ENCODE measurements at regions not wholly inside any gene's neighbourhood (a gene's known extent, or its start where the extent isn't known, plus 50 kb on each side); places are given as distances from the start of the nearest gene placed in this dataset.

DNA sequence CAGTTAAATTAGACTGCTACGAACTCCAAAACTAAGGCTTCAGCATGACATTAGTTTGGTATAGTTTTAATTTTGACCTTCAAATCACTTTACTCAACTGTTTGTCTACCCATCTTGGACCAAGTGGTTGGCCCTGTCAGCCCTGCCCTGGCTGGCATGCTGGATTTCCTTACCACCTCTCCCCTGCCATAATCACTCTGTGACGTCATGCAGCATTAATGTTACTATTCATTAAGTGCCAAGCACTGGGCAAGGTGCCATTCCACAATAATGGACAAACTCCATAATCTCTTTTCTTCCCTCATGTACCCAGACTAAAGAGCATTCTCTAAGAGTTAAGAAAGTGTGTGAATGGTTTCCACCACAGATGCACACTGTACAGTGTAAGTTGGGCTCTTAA lies 277.0 kb upstream of the INTU start:
- peaks cover 2% of the 10 kb centered on the region for H3K27me3 Mint-ChIP-seq (ENCODE audit: low read depth)
- TF ChIP-seq, protein P1, sequence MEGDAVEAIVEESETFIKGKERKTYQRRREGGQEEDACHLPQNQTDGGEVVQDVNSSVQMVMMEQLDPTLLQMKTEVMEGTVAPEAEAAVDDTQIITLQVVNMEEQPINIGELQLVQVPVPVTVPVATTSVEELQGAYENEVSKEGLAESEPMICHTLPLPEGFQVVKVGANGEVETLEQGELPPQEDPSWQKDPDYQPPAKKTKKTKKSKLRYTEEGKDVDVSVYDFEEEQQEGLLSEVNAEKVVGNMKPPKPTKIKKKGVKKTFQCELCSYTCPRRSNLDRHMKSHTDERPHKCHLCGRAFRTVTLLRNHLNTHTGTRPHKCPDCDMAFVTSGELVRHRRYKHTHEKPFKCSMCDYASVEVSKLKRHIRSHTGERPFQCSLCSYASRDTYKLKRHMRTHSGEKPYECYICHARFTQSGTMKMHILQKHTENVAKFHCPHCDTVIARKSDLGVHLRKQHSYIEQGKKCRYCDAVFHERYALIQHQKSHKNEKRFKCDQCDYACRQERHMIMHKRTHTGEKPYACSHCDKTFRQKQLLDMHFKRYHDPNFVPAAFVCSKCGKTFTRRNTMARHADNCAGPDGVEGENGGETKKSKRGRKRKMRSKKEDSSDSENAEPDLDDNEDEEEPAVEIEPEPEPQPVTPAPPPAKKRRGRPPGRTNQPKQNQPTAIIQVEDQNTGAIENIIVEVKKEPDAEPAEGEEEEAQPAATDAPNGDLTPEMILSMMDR (IDR thresholded peaks at IDR 0.05; ENCODE audit: unreplicated experiment) = no peak
- H3K27ac Mint-ChIP-seq = no peak overlapping the region
- no peak overlapping the region for H3K4me3 Mint-ChIP-seq
- H3K4me1 Mint-ChIP-seq = no peaks in the 10 kb centered on the region
- H3K9me3 Mint-ChIP-seq = peaks cover 3% of the 10 kb centered on the region
- DNase-seq (ENCODE audit: low spot score in 2 of 2, unreplicated experiment in 2 of 2) = no peak
- H3K36me3 Mint-ChIP-seq = no peaks in the 10 kb centered on the region

DNA sequence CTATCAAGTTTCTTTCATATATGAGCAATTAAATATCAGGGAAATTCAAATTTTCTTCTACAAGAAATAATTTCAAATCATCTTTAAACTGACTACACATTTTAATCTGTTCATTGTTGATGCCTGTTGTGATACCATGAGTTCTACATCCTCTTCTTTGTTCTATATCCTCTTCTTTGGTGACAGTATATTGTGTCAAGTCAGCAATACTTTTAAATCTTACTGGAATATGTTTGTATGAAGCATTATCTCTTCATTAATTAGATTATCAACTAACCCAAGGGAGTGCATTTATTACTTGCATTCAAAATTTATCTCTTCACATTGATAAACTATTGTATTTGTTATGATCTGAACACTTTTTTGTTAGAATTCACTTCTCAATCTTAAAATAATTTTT lies 275.0 kb upstream of the INTU start:
- Mint-ChIP-seq H3K4me1 (no peaks in the 10 kb centered on the region), H3K36me3 (no peaks in the 10 kb centered on the region), H3K9me3 (peaks cover 9% of the 10 kb centered on the region), H3K27ac (no peak overlapping the region), H3K4me3 (no peak overlapping the region), H3K27me3 (ENCODE audit: low read depth) (peaks cover 2% of the 10 kb centered on the region)
- TF ChIP-seq, protein P1 (IDR thresholded peaks at IDR 0.05; ENCODE audit: unreplicated experiment) = no peak
- DNase-seq (ENCODE audit: low spot score in 2 of 2, unreplicated experiment in 2 of 2) = no peak

DNA sequence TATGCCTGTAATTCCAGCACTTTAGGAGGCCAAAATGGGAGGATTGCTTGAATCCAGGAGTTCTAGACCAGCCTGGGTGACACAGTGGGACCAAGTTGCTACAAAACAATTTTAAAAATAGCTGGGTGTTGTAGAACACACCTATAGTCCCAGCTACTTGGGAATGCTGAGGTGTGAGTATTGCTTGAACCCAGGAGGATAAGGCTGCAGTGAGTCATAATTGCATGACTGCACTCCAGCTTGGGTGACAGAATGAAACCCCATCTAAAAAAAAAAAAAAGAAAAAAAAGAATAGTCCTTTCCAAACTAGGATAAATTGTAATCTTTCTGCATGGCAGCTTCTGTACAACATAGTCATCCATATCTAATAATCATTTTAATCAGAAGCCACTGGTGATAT lies 270.1 kb upstream of the INTU start:
- no peaks in the 10 kb centered on the region for H3K36me3 Mint-ChIP-seq
- H3K4me3 Mint-ChIP-seq = no peak overlapping the region
- peaks cover 9% of the 10 kb centered on the region for H3K9me3 Mint-ChIP-seq
- TF ChIP-seq, protein P1 (IDR thresholded peaks at IDR 0.05; ENCODE audit: unreplicated experiment) = no peak
- H3K4me1 Mint-ChIP-seq = no peaks in the 10 kb centered on the region
- no peak for DNase-seq (ENCODE audit: low spot score in 2 of 2, unreplicated experiment in 2 of 2)
- H3K27me3 Mint-ChIP-seq (ENCODE audit: low read depth) = no peaks in the 10 kb centered on the region
- H3K27ac Mint-ChIP-seq = no peak overlapping the region

DNA sequence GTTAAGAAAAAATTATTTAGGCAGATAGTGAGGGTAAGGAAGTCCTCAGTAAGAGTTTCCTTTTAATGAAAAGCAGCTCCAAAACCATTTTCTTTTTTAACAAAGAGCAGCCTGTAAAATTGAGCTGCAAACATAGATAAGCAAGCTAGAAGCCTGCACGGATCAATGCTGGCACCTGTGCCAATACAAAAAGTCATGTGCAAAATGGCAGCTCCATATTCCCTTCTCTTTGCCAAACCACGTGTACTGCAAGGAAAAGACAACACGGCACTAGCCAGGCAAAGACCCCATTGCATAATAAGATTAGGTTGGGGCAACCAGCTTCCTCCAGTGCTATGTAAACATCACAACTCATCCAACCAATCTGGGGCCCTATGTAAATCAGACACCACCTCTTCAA lies 268.4 kb upstream of the INTU start:
- Mint-ChIP-seq H3K27ac (no peak overlapping the region), H3K4me1 (no peaks in the 10 kb centered on the region), H3K27me3 (ENCODE audit: low read depth) (no peaks in the 10 kb centered on the region), H3K4me3 (no peak overlapping the region), H3K9me3 (peaks cover 9% of the 10 kb centered on the region), H3K36me3 (no peaks in the 10 kb centered on the region)
- DNase-seq (ENCODE audit: low spot score in 2 of 2, unreplicated experiment in 2 of 2) = no peak
- TF ChIP-seq, protein P1 (IDR thresholded peaks at IDR 0.05; ENCODE audit: unreplicated experiment) = no peak

DNA sequence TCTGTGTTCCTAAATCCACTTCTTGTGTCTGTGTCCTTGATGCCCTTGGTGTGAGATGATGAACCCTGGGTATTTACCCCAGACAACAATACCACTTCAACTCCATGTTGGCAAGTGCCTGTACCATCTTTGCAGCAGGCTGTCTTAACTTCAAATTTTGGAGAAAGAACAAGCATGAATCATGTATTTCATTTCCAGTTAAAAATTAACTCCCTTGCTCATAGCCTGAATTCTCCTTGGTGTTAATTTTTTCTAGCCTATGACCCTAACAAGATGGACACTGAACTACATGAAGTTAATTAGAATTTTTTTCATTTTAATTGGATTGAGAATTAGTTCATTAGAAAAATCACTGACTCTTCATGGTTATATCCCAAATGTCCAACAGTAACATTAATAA lies 267.8 kb upstream of the INTU start:
- Mint-ChIP-seq H3K27ac (no peak overlapping the region), H3K4me1 (no peaks in the 10 kb centered on the region), H3K9me3 (peaks cover 8% of the 10 kb centered on the region), H3K36me3 (no peaks in the 10 kb centered on the region), H3K4me3 (no peak overlapping the region), H3K27me3 (ENCODE audit: low read depth) (no peaks in the 10 kb centered on the region)
- DNase-seq (ENCODE audit: low spot score in 2 of 2, unreplicated experiment in 2 of 2) = no peak
- TF ChIP-seq, protein P1 (IDR thresholded peaks at IDR 0.05; ENCODE audit: unreplicated experiment) = no peak

- no peak for DNase-seq (ENCODE audit: low spot score in 2 of 2, unreplicated experiment in 2 of 2)
- no peaks in the 10 kb centered on the region for H3K36me3 Mint-ChIP-seq
- no peak overlapping the region for H3K4me3 Mint-ChIP-seq
- no peak overlapping the region for H3K27ac Mint-ChIP-seq
- H3K9me3 Mint-ChIP-seq = no peaks in the 10 kb centered on the region
- H3K4me1 Mint-ChIP-seq = no peaks in the 10 kb centered on the region
- H3K27me3 Mint-ChIP-seq (ENCODE audit: low read depth) = no peaks in the 10 kb centered on the region
- TF ChIP-seq, protein P1 (IDR thresholded peaks at IDR 0.05; ENCODE audit: unreplicated experiment) = no peak
Measured at GRCh38 chr4:127370604-127371003, 262.2 kb upstream of the INTU start.
